Right renal pelvis (tissue), 4 donors: ENCODE measurements at regions not wholly inside any gene's neighbourhood (a gene's known extent, or its start where the extent isn't known, plus 50 kb on each side); places are given as distances from the start of the nearest gene placed in this dataset.
"Not testable (repeated sequence)": the region's sequence is repeated elsewhere in the genome, so short reads cannot be mapped to it uniquely, and the experiment has no call there.

Source experiments
- DNase-seq, 4 donors: peaks; one replicate each; pipeline ENCODE4 v3.0.0-alpha.2; 2013; ENCODE audit warnings: low read depth in 4 of 4, low spot score in 3 of 4, missing footprints in 1 of 4

DNA sequence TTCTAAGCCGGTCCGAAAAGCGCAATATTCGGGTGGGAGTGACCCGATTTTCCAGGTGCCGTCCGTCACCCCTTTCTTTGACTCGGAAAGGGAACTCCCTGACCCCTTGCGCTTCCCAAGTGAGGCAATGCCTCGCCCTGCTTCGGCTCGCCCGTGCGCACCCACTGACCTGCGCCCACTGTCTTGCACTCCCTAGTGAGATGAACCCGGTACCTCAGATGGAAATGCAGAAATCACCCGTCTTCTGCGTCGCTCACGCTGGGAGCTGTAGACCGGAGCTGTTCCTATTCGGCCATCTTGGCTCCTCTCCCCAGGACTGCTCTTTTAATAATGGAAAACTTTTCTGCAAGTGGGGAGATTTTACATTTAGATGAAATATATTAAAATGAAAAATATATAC lies 297.5 kb downstream of the LNPK start:
- DNase-seq, result not testable (repeated sequence)

DNA sequence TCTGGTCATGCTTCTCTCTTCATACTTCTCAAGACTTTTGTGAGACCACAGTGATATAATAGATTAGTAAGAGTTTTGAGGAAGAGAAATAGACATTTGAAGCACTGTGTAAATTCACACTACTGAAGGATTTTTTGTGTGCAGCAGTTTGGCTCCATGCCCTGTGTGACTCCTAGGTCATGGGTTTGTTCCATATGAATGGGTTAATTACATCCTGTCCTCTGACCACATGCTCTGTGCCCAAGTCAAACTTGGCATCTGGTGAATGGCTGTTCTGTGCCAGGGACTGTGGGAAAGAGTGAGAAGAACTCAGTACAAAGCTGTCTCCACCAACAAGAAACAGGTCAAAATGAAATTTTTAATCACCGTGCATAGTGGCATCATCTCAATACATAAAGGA lies 304.0 kb downstream of the LNPK start:
- DNase-seq, result no peak

DNA sequence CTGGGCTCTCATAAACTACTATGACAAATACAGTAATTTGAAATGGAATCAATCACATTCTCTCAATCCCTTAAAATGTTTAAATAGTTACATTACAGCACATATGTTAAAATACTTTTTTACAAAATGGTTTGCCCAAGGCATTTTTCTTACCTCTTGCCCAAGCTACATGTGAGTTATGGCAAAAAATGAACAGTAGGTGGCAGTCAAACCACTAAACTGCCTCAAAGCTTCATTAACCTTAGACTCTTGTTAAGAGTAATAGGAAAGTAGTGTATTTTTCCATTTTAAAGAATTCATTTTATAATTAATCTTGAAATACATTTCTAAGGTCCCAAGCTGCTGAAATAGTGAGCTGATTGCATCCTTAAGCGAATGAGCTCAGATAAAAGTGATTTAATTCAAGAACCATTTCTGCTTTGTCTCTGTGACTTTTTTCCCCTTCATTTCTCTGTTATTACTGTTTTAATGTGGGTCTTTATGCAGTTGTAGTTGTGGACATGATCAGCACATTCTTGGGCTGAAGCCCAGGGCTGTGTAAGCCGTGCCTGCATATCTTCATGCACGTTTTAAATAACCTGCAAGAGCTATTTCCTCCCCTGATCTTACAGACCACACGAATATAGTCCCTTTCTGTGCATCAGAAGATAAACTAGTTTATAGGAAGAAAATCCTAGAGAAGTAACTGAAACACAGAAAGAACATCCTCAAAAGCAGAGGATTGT lies 311.8 kb downstream of the LNPK start:
- DNase-seq, result peak; percentile 66 to 74 (median 68)

DNA sequence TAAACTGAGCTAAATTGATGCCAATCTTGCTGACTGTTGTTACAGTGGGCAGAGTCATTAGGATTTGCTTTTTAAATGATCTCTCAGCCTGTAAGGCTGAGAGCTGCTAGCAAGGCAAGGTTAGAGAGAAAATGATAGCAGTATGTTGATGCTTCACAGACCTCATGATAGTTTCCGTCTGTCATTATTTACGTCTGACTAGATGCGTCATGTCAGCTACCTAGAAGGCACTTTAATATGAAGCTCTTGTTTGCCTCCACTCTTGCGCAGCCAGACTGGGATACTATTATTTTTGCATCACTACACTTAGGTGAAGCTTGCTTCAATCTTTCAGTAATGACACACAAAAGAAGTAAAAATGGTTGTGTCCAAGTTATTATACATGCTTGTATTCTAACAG lies 313.8 kb downstream of the LNPK start:
- no peak for DNase-seq

DNA sequence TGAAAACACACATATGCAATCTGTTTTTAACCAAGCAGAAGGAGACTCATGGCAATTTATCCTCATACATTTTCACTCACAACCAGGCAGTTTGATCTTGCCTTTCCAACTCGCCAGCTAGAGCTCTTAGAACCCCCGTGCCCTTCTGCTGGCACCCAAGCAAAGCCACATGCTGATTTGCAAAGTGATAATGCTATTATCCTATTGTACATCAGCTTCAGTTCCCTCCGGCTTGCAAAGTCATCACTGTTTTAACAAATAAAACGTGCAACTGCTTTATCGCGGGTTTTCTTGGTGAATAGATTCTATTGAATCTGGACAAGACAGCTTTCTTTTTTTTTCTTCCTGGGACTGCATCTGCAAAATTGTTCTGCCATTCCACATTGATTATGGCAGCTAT lies 314.6 kb downstream of the LNPK start:
- DNase-seq, result no peak

DNA sequence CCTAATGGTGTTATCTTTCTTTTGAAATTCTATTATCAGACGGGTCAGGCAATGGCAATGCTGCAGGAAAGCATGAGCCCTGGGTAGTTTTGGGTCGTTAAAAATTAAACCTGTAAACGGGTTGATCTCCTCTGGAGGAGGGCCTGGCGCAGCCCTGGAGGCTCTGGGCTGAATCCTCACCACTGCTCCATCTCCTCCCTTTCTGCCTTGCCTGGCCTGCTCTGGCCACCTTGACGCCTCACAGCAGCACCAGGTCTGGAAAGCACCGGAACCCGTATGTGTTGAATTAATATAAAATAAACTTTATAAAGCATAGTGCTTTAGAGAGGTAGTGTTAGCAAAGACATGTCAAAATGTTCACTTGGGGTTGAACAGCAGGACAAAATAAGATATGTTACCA lies 316.1 kb downstream of the LNPK start:
- DNase-seq, result no peak

DNA sequence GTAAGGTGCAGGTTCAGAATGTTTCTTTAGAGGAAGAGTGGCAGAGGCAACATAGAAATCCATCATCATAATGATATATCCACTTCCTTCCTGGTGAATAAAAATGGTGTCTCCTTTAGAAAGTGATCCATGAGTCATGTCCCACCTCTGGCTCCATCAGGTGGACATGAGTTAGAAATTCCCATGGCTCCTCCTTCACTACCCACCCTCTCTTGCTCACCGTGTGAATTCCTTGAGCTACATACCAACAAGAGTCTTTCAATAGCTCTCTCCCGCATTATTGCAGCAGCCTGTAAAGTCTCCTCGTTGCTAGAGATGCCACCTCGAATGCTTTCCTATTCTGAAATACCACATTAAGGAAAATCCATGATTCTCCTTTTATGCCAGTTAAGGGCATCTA lies 317.6 kb downstream of the LNPK start:
- DNase-seq, result no peak

DNA sequence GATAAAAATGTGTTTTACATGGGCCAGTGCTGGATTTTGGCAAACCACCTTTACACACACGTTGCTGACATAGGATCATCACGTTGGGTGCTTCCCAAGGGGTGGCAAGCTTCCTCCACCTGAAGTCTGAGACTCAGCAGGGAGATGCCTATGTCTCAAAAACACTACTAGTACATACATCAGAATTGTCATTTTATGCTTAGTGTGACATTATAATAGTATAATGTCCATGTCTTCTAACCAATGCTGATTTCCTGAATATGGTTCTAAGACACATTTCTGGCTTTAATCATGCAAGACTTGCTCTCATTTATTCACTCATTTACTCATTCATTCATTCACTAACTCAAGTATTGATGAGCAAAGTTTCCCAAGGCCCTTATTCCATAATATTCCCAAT lies 322.3 kb downstream of the LNPK start:
- DNase-seq, result no peak

DNA sequence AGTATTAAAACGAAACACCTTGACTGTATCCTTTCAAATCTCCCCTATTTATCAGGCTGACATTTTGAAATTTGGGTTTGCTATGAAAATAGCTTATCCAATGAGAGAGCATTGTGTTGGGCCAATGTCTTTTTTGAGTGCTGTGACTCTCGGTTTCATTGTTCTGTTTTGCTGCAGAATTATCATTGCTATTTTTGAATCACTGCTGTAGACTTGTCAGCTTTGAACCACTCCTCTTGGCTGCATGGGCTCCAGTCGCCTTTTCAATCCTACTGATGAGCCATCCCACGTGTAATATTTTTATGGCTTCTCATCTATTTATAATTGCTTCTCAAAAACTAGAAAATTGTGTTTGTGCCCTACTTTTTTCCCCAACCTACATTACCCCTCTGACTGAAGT lies 322.8 kb downstream of the LNPK start:
- no peak for DNase-seq

DNA sequence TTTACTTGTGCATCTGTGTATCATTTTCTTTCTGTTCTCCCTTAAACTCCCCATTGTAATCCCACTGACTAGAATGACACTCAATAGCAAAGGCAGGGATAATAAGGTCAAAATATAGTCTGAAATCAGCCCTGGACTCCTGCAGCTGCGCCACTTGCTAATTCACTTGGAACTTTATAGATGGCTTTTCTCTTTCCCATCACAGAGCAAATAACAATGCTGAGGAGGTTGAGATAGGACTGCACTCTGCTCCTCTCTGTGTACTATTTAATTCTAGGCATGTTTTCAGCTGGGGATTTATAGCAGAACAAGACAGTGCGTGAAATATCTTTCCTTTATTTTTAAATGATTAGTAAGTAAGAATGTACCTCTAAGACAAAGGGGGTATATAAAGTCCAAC lies 324.2 kb downstream of the LNPK start:
- no peak for DNase-seq

DNA sequence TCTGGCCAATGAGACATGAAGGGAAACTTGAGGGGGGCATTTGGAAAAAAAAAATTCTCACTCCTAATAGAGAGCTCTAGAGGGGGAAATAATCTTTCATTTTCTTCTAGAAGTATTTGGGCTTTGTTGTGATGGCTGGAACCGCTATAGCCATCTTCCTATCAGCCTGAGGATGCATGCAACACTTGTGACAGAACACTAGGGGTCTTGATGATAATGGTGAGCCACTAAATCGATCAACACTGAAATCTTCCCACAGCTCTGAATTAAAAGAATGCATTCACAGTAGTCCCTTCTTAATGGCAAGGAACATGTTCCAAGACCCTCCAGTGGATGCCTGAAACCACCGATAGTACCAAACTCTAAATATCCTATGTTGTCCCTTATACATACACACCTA lies 325.3 kb downstream of the LNPK start:
- DNase-seq, result no peak

DNA sequence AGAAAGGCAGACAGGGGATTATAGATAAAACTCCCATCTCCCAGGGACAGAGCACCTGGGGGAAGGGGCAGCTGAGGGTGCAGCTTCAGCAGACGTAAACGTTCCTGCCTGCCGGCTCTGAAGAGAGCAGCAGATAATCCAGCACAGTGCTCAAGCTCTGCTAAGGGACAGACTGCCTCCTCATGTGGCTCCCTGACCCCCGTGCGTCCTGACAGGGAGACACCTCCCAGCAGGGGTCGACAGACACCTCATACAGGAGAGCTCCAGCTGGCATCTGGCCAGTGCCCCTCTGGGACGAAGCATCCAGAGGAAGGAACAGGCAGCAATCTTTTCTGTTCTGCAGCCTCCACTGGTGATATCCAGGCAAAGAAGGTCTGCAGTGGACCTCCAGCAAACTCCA lies 333.3 kb downstream of the LNPK start:
- DNase-seq, result not testable (repeated sequence)

DNA sequence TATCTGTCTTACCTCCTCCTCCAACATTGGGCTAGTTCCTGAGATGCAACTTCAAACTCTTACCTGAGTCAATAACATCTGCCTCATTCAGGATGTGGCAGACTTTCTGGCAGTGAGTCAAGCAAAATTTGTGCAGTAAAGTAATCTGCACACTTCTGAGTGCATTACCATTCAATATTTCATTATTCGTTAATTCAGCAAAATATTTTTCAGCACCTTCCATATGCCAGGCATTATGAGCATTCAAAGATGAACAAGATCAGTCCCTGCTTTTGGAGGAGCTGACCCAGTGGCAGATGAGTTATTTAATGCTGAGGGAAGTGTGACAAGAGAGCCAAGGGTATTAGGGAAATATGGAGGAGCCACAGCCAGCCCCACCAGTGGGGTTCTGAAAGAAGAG lies 339.7 kb downstream of the LNPK start:
- DNase-seq, result no peak

DNA sequence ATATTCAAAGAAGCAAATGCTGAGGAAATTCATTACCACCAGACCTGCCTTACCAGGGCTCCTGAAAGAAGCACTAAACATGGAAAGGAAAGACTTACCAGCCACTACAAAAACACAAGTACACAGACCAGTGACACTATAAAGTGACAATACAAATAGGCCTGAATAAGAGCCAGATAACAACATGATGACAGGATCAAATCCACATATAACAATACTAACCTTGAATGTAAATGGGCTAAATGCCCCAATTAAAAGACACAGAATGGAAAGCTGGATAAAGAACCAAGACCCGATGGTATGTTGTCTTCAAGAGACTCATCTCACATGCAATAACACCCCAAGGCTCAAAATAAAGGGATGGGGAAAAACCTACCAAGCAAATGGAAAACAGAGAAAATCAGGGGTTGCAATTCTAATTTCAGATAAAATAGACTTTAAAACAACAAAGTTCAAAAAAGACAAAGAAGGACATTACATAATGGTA lies 353.4 kb downstream of the LNPK start:
- no peak for DNase-seq

DNA sequence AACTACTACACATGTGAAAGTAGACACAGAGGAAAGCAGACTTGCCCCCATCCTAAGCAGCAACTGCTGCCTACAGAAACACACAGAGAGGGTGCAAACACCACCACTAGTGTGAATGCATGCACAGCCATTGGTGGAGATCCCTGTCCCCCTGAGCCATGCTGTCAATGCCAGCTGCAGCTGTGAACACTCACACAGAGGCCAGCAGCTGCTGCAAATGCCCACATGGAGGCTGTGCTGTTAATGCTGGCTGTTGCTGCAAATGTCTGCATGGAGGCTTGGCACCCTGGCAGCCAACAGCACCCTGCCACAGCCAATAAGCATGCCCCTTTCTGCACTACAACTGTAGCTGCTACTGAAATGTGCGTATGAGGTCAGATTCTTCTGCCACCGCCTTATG lies 355.0 kb downstream of the LNPK start:
- DNase-seq, result no peak

DNA sequence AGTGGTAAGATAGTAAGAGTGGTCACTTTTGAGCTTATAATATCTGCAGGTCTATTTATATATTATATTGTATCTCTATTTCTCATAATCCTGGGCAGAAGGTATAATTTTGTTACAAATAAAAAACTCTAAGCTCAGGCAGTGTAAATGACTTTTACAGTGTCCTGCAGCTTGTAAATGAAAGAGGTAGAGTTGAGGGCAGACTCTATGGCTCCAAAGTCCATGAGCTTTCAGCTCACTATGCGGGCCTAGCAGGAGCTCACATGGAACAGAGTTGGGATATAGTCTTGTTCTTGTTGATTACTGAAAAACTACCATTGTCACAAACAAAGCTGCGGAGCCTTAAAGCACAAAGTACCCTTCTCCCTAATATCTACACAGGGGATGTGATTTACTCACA lies 361.4 kb downstream of the LNPK start:
- DNase-seq, result no peak

DNA sequence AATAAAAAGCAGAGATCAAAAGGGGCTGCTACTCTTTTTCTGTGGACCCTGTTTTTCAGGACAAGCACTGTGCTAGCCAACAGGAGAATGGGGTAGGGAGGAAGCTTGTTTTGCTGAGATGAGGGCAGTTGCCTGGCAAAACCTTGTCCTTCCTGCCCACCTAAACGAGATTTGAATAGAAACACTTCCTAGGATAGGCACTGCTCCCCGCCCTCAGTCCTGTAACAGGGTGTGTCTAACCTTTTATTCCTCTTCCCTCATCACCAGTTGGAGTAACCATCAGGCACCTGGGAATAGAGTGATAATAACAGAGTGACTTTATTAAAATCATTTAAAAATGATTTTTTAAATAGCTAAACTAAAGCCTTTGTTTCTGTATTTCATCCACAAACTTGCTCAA lies 368.8 kb downstream of the LNPK start:
- no peak for DNase-seq

DNA sequence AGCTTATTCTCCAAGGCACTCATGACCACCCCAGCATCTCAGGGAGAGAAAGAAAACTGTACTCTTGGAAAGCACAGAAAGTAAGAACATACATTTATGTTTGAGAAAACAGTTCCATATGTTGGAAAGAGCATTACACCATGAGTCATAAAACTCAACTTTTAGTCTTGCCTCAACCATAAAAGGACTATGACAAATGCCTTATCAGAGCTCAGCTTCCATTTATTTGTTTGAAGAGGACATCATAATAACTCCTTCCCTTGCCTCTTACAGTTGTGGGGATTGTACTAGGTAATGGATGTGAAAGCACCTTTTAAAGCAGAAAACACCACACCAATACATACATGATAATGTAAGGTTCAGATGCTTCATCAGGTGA lies 370.8 kb downstream of the LNPK start:
- no peak for DNase-seq

DNA sequence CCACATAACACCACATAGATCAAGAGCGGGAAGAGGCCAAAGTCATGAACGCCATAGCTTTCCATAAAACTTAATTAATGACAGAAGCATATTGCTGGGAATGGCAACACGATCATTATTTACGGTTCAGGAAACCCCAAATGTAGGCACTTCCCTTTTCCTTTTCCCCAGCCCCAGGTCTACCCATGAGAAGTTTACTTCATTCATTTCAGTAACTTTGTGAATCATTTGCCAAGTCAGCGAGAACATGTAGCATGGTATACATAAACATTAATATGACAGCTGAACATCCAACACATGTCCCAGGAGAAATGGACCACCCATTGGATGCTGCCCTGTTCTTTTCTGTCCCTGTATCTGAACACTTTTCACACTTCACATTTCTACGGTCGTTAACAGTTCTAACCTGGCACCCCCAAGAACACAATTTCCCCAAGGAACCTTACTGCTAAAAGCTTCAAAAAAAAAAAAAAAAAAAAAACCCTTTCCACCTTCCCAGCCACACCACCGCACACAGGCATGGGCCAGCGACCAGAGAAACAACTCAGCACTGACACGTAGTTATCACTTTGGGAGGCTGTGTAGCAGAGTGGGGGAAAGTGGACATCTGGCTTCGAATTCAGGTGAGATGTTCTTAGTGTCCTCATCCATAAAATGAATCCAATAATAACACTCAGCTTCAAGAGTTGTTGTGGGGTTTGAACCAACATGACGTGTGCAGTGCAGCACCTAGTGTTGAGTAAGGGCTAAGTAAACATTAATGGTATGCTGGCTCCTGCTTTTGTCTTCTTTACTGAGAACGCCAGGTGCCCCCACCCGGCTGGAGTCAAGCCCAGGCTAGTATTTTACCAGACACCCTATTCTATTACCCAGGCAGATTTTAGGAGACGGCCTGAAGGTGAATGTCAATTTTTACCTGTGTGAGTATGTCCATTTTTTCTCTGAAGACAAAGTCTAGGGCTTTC lies 371.5 kb downstream of the LNPK start:
- no peak for DNase-seq

DNA sequence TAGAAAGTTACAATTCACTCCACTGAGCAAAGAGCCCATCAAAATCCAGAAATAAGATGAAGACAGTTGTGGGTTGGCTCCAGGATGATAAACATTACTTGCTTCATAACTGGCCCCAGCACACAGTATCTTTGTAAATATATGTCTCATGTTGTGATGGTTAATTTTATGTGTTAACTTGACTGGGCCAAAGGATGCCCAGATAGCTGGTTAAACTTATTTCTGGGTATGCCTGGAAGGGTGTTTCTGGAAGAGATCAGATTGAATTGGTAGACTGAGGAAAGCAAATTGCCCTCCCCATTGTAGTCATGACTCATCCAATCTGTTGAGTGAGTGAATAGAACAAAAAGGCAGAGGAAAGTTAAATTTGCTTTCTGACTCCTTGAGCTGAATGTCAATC lies 373.8 kb downstream of the LNPK start:
- DNase-seq, result no peak

DNA sequence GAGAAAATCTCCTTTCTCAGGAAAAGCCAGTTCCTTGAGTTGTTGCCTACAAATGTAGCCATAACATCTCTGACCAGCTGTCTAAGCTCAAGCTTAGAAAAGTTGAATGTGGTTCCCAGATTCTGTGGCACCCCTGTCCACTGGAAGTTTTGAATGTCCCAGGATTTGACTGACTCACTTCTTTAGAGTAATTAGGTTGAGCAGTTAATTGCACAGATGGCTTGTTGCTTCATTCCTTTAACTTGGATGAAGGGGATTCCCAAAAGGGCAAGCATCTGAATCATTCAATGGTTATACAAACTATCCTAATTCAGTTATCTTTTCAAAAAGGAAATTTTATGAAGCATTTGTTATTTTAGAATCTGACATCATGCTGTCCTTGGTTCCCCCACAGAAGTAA lies 374.7 kb downstream of the LNPK start:
- no peak for DNase-seq

DNA sequence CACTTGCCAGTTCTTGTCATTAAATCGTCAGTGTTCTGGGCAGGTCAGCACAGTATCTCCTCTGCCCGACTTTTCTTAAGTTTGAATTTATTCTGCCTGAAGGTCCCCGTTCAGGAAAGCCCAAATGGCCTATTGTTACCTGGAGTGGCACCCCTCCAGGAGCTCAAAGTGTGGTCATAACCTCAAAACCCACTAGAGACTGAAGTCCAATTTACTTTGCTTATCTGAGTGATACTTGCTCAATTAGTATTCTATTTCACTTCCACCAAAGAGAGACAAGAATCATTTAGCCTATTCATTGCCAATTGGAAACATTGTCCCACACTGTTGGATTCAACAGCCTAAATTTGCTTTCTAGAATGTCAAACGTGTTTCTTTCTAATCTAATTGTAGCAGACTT lies 375.3 kb downstream of the LNPK start:
- no peak for DNase-seq
